Naive thymus-derived CD4-positive, alpha-beta T cell (primary cell): ENCODE measurements at regions not wholly inside any gene's neighbourhood (a gene's known extent, or its start where the extent isn't known, plus 50 kb on each side); places are given as distances from the start of the nearest gene placed in this dataset.
A peak's percentile ranks its signal among the peaks of the same experiment; 100 is the strongest.

Source experiments
- ATAC-seq: fragments of 150-1000 bp; cut with Tn5 transposase; 2 replicates; pipeline ENCODE4 v1.10.0; 2021; ENCODE audit warnings: mild to moderate bottlenecking, moderate library complexity
- CTCF ChIA-PET: fragments of 350-600 bp; sonication (Branson Sonifier 250); formaldehyde crosslinking; loops from one replicate; lab custom pipeline; 2021; ENCODE audit warnings: antibody characterized with exemption; lab: Charles Lee
- POLR2A ChIA-PET: fragments of 350-600 bp; sonication (Branson Sonifier 250); formaldehyde crosslinking; loops from one replicate; lab custom pipeline; 2021; ENCODE audit warnings: antibody characterized with exemption, inconsistent platforms; lab: Charles Lee
- DNase-seq, 9 donors: peaks; one replicate each; pipeline versions ENCODE4 v3.0.0 to v3.0.0-alpha.2; 2020 to 2022; ENCODE audit warnings: mixed read lengths in 1 of 9
- H3K27ac ChIP-seq: one replicate; pipeline ENCODE4 v1.7.0; 2013; ENCODE audit warnings: mild to moderate bottlenecking, low read depth, low read length, moderate library complexity
- H3K27me3 ChIP-seq, 2 donors: one replicate each; pipeline ENCODE4 v1.7.0; 2013; ENCODE audit warnings: low read length in 2 of 2, mild to moderate bottlenecking in 2 of 2, moderate library complexity in 2 of 2; ENCODE audit not compliant: control insufficient read depth in 2 of 2, insufficient read depth in 2 of 2
- H3K36me3 ChIP-seq, 3 experiments: 1 replicate in 2 of 3; 2 replicates in 1 of 3; pipeline ENCODE4 v1.7.0; 2013; ENCODE audit warnings: low read length in 3 of 3, mild to moderate bottlenecking in 3 of 3, moderate library complexity in 1 of 3; ENCODE audit not compliant: insufficient read depth in 3 of 3, control insufficient read depth in 2 of 3
- H3K4me1 ChIP-seq, 2 donors: one replicate each; pipeline ENCODE4 v1.7.0; 2013; ENCODE audit warnings: low read length in 2 of 2, mild to moderate bottlenecking in 2 of 2, moderate library complexity in 1 of 2; ENCODE audit not compliant: control insufficient read depth in 2 of 2, insufficient read depth in 2 of 2
- H3K4me3 ChIP-seq: 2 replicates; pipeline ENCODE4 v1.7.0; 2013; ENCODE audit warnings: mild to moderate bottlenecking, low read length
- H3K9me3 ChIP-seq, 3 experiments: 1 replicate in 2 of 3; 2 replicates in 1 of 3; pipeline ENCODE4 v1.7.0; 2013; ENCODE audit warnings: low read length in 3 of 3; ENCODE audit not compliant: control insufficient read depth in 2 of 3
- H3K27ac Mint-ChIP-seq, 9 donors: one replicate each; pipeline ENCODE4 v1.8.0; 2020 to 2022; ENCODE audit warnings: mixed read lengths in 9 of 9, mild to moderate bottlenecking in 8 of 9, moderate library complexity in 5 of 9, inconsistent platforms in 2 of 9
- H3K27me3 Mint-ChIP-seq, 5 donors: one replicate each; pipeline ENCODE4 v1.8.0; 2021 to 2022; ENCODE audit warnings: mixed read lengths in 5 of 5, mild to moderate bottlenecking in 1 of 5
- H3K36me3 Mint-ChIP-seq, 5 donors: one replicate each; pipeline ENCODE4 v1.8.0; 2020 to 2022; ENCODE audit warnings: mixed read lengths in 5 of 5, mild to moderate bottlenecking in 3 of 5, inconsistent platforms in 1 of 5
- H3K4me1 Mint-ChIP-seq, 7 donors: one replicate each; pipeline ENCODE4 v1.8.0; 2020 to 2022; ENCODE audit warnings: mixed read lengths in 7 of 7, mild to moderate bottlenecking in 3 of 7, inconsistent platforms in 1 of 7
- H3K4me3 Mint-ChIP-seq, 10 donors: one replicate each; pipeline ENCODE4 v1.8.0; 2020 to 2022; ENCODE audit warnings: mild to moderate bottlenecking in 10 of 10, mixed read lengths in 10 of 10, moderate library complexity in 6 of 10, inconsistent platforms in 2 of 10
- H3K9me3 Mint-ChIP-seq, 11 donors: one replicate each; pipeline ENCODE4 v1.8.0; 2020 to 2022; ENCODE audit warnings: mixed read lengths in 11 of 11, mild to moderate bottlenecking in 4 of 11, inconsistent platforms in 1 of 11, moderate library complexity in 1 of 11
- intact Hi-C, 2 donors: fragments of 100-400 bp; cut with micrococcal nuclease; formaldehyde crosslinking; loops; one replicate each; pipeline ENCODE4 v1.15.1; 2023

GRCh38 chr7:73974101-73974947 lies 53.6 kb upstream of the ELN start:
- Mint-ChIP-seq H3K27me3 (peaks cover 0 to 20% (median 0%) of the 10 kb centered on the region in 5 donors), H3K27ac (no peak overlapping the region), H3K4me1 (peaks cover 0 to 7% (median 0%) of the 10 kb centered on the region in 7 donors), H3K4me3 (no peak overlapping the region), H3K9me3 (no peaks in the 10 kb centered on the region), H3K36me3 (no peaks in the 10 kb centered on the region)
- Histone ChIP-seq H3K4me3 (no peak overlapping the region), H3K4me1 (no peaks in the 10 kb centered on the region), H3K27ac (no peak overlapping the region), H3K9me3 (no peaks in the 10 kb centered on the region), H3K27me3 (no peaks in the 10 kb centered on the region), H3K36me3 (no peaks in the 10 kb centered on the region)
- intact Hi-C loops = no loop called here
- DNase-seq = no peak
- ChIA-PET POLR2A (no interaction called here), CTCF (no interaction called here)
- ATAC-seq = no peak

DNA sequence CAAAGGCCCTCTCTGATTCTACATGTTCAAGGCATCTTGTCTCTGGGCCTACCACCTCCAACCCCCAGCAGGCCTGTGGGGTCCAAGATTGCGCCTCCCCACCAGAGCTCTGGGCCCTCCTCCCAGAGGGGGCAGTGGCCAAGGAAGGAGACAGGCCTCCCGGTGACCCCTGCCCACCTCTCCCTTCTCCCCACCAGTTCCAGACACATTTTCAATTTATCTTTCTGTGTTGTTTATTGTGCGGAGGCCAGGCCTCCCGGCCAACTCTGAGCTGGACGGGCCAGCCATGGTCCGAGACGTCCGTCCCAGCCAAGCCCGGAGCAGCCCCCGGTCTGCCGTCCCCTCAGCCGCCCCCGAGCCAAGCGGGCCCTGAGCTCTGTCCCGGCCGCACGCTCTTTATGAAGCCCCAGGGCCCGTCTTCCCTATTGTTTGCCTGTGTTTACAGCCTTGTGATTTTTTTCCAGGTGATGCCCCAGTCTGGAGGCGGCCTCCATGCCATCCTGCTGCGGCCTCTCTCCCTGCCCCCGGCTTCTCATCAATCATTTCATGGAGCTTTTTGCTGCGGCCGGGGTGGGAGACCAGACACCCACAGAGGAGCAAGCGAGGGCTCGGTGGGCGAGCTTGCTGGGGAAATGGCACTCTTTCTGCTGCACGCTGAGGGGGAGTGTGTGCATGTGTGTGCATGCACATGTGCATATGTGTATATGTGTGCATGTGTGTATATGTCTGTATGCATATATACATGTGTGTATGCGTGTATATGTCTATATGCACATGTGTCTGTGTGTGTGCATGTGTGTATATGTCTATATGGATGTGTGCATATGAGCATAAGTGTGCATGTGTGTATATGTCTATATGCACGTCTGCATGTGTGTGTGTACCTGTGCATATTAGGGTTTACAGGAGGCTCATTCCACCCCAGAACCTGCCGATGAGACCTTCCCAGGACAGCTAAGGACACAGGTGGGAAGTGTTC lies 52.7 kb upstream of the ELN start:
- no peaks in the 10 kb centered on the region for H3K4me1 ChIP-seq
- H3K9me3 ChIP-seq = no peaks in the 10 kb centered on the region
- peaks cover 0 to 25% (median 4%) of the 10 kb centered on the region in 5 donors for H3K27me3 Mint-ChIP-seq
- H3K4me1 Mint-ChIP-seq = peaks cover 0 to 8% (median 0%) of the 10 kb centered on the region in 7 donors
- H3K4me3 Mint-ChIP-seq = no peak overlapping the region
- H3K36me3 ChIP-seq = no peaks in the 10 kb centered on the region
- ChIA-PET CTCF (no interaction called here), POLR2A (no interaction called here)
- ATAC-seq (no peak), DNase-seq (no peak)
- no peak overlapping the region for H3K27ac ChIP-seq
- no peak overlapping the region for H3K4me3 ChIP-seq
- H3K27ac Mint-ChIP-seq = peak overlapping the region in 1 of 9 donors; percentile 62
- H3K27me3 ChIP-seq = no peaks in the 10 kb centered on the region
- intact Hi-C loops = no loop called here
- H3K9me3 Mint-ChIP-seq = no peaks in the 10 kb centered on the region
- no peaks in the 10 kb centered on the region for H3K36me3 Mint-ChIP-seq

DNA sequence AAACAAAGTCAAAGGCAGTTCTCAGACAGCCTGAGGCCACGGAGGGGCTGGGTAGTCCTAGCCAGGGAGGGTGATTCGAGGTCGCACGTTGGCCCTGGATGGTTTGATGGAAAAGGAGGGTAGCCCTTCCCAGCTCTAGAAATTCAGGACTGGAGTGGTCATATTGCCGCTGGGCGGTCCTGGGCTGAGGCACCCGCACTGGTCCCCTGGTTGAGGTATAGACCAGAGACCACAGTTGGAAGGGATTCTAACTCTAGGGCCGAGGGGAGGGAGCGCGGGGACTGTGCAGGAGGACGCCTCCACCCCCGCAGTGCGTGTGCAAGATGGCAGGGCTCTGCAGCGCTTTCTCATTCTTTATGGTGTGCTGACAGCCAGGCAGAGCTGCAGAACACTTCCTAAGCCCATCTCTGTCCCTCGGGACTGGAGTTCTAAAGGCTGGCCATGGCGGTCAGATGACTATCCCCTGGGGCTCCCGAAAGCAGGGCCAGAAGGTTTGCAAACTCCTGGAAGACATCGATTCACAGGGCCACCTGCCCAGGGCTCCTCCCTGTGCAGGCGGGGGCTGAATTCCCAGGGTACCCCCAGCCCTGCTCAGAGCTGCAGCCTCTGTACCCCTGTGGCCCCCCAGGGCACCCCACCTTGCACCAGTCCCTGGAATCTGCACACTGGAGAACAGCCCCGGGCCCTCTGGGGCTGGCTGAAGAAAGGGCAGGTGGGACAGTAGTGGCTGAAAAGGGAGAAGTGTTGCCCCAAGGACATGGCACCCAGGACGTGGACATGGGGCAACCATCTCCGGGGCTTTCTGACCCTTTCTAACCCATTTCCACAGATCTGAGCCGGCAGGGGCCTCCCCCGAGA lies 51.0 kb upstream of the ELN start:
- POLR2A ChIA-PET = no interaction called here
- Mint-ChIP-seq H3K36me3 (no peaks in the 10 kb centered on the region), H3K27ac (no peak overlapping the region)

DNA sequence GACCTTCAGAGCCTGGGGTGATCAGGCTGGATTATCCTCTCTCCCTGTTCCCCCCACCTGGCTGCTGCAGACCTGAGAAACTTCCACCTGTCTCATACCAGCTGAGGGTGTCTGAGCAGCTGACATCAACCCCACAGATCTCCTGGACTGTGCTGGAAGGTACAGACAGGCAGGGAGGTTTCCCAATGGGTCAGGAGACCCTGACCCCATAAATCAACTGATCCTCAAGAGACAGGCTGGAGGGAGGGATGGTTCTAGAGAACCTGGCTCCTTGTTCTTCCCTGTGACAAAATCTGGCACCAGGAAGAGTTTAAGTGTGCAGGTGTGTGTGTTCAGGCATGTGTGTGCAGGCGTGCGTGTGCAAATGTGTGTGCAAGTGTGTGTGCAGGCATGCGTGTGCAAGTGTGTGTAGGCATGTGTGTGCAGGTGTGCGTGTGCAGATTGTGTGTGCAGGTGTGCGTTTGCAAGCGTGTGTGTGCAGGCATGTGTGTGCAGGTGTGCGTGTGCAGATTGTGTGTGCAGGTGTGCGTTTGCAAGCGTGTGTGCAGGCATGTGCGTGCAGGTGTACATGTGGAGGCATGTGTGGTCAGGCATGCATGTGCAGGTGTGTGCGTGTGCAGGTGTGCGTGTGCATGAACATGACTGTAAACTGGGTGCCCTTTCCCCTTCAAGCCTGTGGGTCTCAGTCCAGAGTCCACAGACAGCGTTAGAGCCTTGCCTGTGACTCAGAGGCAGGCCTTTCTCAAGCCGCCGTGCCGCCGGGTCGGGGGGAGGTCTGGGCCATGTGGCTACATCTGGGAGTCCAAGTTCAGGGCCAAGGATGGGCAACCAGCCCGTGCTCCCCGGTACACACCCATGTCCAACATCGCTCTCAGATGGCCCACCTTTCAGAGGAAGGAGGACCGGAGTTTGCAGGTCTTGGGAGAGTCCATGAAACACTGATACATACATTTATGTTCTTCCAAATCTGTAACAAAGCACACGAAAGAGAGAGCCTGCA lies 50.1 kb upstream of the ELN start:
- POLR2A ChIA-PET = no interaction called here
- H3K27ac ChIP-seq = no peak overlapping the region
- DNase-seq (no peak), ATAC-seq (no peak)
- H3K27me3 ChIP-seq = no peaks in the 10 kb centered on the region
- intact Hi-C loops = no loop called here
- CTCF ChIA-PET = no interaction called here
- H3K4me3 ChIP-seq = no peak overlapping the region
- no peaks in the 10 kb centered on the region for H3K36me3 Mint-ChIP-seq
- no peaks in the 10 kb centered on the region for H3K36me3 ChIP-seq
- no peak overlapping the region for H3K27ac Mint-ChIP-seq
- no peaks in the 10 kb centered on the region for H3K9me3 Mint-ChIP-seq
- H3K9me3 ChIP-seq = no peaks in the 10 kb centered on the region
- no peaks in the 10 kb centered on the region for H3K4me1 ChIP-seq
- peaks cover 0 to 17% (median 5%) of the 10 kb centered on the region in 5 donors for H3K27me3 Mint-ChIP-seq
- H3K4me1 Mint-ChIP-seq = peaks cover 0 to 7% (median 0%) of the 10 kb centered on the region in 7 donors
- H3K4me3 Mint-ChIP-seq = no peak overlapping the region

More for the DNA sequence above, 51.0 kb upstream of the ELN start:
- no peak overlapping the region for H3K4me3 ChIP-seq
- H3K27me3 ChIP-seq = no peaks in the 10 kb centered on the region
- H3K9me3 Mint-ChIP-seq = no peaks in the 10 kb centered on the region
- no peak for ATAC-seq
- DNase-seq = no peak
- intact Hi-C loops = no loop called here
- H3K4me3 Mint-ChIP-seq = no peak overlapping the region
- no peak overlapping the region for H3K27ac ChIP-seq
- H3K36me3 ChIP-seq = no peaks in the 10 kb centered on the region
- H3K4me1 ChIP-seq = no peaks in the 10 kb centered on the region
- H3K27me3 Mint-ChIP-seq = peaks cover 0 to 19% (median 5%) of the 10 kb centered on the region in 5 donors
- peaks cover 0 to 7% (median 0%) of the 10 kb centered on the region in 7 donors for H3K4me1 Mint-ChIP-seq
- H3K9me3 ChIP-seq = no peaks in the 10 kb centered on the region
- CTCF ChIA-PET = no interaction called here
